ENCODE measurements at regions not wholly inside any gene's neighbourhood (a gene's known extent, or its start where the extent isn't known, plus 50 kb on each side); places are given as distances from the start of the nearest gene placed in this dataset.

DNA sequence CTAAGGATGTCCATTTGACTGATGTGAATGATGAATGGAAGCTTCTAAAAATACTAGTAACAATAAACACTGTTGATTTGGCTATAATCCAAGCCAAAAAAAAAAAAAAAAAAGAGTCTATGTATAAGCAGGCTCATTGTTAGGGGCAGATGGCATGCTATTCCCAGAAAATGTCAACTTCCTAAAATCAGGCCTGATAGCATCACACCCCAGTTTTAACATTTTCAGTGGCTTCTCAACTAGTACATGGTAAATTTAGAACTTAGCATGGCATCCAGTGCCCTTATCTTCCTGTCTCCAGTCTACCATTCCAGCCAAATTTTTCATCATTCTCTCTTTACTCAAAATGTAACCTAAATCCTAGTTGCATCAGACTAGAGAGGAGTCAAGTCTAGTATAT lies 288.2 kb upstream of the ZNF385D start:
- no peak for ATAC-seq
- DNase-seq, result no peak
- Mint-ChIP-seq H3K4me1 (no peaks in the 10 kb centered on the region), H3K27me3 (no peaks in the 10 kb centered on the region), H3K4me3 (no peak overlapping the region), H3K36me3 (ENCODE audit: low read depth) (no peaks in the 10 kb centered on the region), H3K27ac (no peak overlapping the region)
- H3K9me3 ChIP-seq (ENCODE audit: control insufficient read depth, low read length, poor library complexity, severe bottlenecking), result no peaks in the 10 kb centered on the region

DNA sequence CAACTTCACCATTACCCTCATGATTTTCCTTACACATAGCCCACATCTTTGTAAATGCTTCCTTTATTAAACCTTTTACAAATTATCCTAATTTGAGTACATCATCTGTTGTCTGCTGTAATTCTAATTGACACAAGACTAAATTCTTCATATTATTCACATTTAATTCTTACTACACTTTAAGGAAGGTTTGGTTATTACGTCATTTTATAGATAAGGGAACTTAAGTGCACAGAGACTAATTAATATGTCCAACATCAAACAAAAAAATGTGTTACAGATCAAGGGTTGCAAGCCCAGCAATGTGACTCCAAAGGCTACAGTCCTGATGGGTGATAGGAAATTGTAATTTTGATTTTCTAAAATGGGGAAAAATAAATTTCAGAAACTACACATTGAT lies 289.1 kb upstream of the ZNF385D start:
- Mint-ChIP-seq H3K27ac (no peak overlapping the region), H3K4me3 (no peak overlapping the region), H3K27me3 (no peaks in the 10 kb centered on the region), H3K36me3 (ENCODE audit: low read depth) (no peaks in the 10 kb centered on the region), H3K4me1 (no peaks in the 10 kb centered on the region)
- H3K9me3 ChIP-seq (ENCODE audit: control insufficient read depth, low read length, poor library complexity, severe bottlenecking), result no peaks in the 10 kb centered on the region
- ATAC-seq (no peak), DNase-seq (no peak)

DNA sequence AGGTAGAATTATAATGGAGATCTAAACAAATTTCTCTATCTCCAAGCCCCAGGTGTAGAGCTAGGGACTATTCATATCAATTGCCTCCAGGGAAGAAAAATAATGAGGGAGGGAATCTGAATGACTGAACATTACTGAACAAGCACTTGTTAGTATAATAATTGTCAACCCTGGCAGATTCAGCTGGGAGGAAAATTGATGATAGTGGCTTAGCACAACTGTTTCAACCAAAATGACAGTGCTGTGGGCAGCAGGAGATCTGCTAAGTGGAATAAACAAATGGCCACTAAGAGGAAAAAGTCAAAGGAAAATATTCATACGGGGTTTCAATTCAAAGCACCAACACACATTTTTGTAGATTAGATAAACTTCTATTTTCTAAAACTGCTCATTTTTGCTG lies 294.9 kb upstream of the ZNF385D start:
- ATAC-seq (no peak), DNase-seq (no peak)
- H3K27ac Mint-ChIP-seq, result no peak overlapping the region
- H3K36me3 Mint-ChIP-seq (ENCODE audit: low read depth), result no peaks in the 10 kb centered on the region
- H3K27me3 Mint-ChIP-seq, result no peaks in the 10 kb centered on the region
- H3K9me3 ChIP-seq (ENCODE audit: control insufficient read depth, low read length, poor library complexity, severe bottlenecking), result no peaks in the 10 kb centered on the region
- H3K4me3 Mint-ChIP-seq, result no peak overlapping the region
- no peaks in the 10 kb centered on the region for H3K4me1 Mint-ChIP-seq

DNA sequence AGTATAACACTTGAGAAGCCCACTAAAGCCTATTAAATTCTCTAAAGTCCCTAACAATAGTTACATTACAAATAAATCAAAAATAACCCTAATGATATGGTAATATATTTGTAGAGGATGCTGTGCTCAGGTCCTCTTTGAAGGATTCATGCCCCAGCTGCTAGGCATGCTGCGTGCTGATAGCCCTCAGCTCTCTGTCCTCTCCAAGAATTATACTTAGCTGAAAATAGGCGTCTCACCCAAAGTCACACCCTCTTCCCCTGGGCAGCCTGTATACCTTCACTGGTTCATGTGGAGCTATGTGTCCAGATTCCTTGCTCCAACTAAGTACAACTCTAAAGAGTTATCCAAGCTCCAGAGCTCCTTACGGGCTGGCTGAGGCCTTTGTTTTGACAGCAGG lies 312.5 kb upstream of the ZNF385D start:
- no peak overlapping the region for H3K4me3 Mint-ChIP-seq
- no peak for DNase-seq
- ATAC-seq, result no peak
- no peaks in the 10 kb centered on the region for H3K4me1 Mint-ChIP-seq
- no peaks in the 10 kb centered on the region for H3K36me3 Mint-ChIP-seq (ENCODE audit: low read depth)
- no peak overlapping the region for H3K27ac Mint-ChIP-seq
- no peaks in the 10 kb centered on the region for H3K27me3 Mint-ChIP-seq
- no peaks in the 10 kb centered on the region for H3K9me3 ChIP-seq (ENCODE audit: control insufficient read depth, low read length, poor library complexity, severe bottlenecking)

DNA sequence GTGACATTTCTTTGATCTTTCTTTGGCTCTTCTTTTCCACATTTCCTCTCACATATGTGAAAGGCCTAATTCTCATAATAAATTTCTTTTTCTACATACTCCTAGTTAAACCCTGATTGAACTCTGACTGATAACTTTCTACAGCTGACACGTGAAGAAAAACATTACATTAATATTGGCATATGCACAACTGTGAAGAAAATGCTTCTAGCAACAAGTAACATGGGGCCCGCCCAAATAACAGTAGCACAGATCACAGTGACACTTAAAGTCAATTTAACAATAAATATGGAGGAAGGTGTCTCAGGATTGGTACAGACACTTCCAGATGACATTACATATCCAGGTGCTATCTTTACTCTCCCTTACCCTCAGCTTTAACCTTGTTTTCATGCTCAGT lies 317.6 kb upstream of the ZNF385D start:
- H3K4me3 Mint-ChIP-seq, result no peak overlapping the region
- H3K27me3 Mint-ChIP-seq, result no peaks in the 10 kb centered on the region
- H3K36me3 Mint-ChIP-seq (ENCODE audit: low read depth), result no peaks in the 10 kb centered on the region
- H3K9me3 ChIP-seq (ENCODE audit: control insufficient read depth, low read length, poor library complexity, severe bottlenecking), result no peaks in the 10 kb centered on the region
- no peaks in the 10 kb centered on the region for H3K4me1 Mint-ChIP-seq
- no peak for ATAC-seq
- DNase-seq, result no peak
- no peak overlapping the region for H3K27ac Mint-ChIP-seq

DNA sequence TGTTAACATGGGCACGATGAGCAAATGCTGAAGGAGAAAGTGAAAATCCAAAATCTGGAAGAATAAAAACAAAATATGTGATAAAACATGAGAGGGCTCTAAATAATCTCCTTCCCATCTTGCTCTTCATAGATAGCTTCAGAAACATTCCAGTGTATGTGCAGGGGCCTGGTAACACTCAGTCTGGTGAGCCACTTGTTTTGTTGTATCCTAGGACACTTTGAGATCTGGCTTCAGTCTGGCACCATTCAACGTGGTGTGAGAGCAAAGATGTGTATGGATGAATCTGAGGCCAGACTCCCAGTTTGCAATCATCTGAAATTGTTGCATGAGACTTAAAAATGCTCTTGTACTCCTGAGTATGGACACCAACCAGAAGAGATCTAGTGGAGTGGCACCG lies 337.2 kb upstream of the ZNF385D start:
- Mint-ChIP-seq H3K4me1 (no peaks in the 10 kb centered on the region), H3K27me3 (no peaks in the 10 kb centered on the region), H3K27ac (no peak overlapping the region), H3K4me3 (no peak overlapping the region), H3K36me3 (ENCODE audit: low read depth) (no peaks in the 10 kb centered on the region)
- DNase-seq, result no peak
- no peaks in the 10 kb centered on the region for H3K9me3 ChIP-seq (ENCODE audit: control insufficient read depth, low read length, poor library complexity, severe bottlenecking)
- no peak for ATAC-seq

DNA sequence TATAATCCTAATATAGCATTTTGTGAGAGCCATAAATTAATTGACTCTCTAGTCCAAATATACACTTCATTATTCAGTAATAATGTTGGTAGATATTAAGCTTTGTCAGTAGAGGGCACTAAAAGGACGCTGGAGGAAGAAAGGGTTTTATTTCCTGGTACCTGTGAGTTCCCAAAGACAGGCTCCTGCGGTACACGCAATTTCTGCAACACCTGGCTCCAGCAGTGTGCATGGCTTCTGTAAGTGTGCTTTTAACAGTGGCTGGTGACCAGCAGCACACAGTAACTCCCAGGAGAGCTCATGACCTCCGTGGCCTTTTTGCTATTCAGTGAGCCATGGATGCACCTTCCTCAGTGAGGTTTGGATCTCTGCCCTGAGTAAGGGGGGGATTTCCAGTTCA lies 338.3 kb upstream of the ZNF385D start:
- no peak overlapping the region for H3K4me3 Mint-ChIP-seq
- no peaks in the 10 kb centered on the region for H3K9me3 ChIP-seq (ENCODE audit: control insufficient read depth, low read length, poor library complexity, severe bottlenecking)
- ATAC-seq, result no peak
- no peaks in the 10 kb centered on the region for H3K27me3 Mint-ChIP-seq
- no peak for DNase-seq
- no peak overlapping the region for H3K27ac Mint-ChIP-seq
- H3K36me3 Mint-ChIP-seq (ENCODE audit: low read depth), result no peaks in the 10 kb centered on the region
- no peaks in the 10 kb centered on the region for H3K4me1 Mint-ChIP-seq

DNA sequence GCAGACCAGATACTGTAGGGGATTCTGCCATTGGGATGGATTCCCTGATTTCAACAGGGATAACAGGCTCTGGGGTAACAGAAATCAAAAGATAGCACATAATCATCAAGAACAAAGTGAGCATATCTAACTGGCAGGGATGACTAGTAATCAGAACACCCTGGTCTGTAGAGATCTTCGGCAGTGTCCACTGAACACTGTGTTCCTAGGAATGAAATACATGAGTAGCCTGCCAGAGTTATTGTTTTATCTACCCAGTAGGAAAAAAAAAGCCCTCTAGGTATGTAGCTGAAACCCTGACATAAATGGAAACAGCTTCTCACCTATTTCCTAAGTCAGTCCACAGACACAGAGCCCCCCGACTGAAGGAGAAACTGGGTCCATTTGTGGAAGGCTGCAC lies 340.3 kb upstream of the ZNF385D start:
- Mint-ChIP-seq H3K4me3 (no peak overlapping the region), H3K27me3 (no peaks in the 10 kb centered on the region), H3K4me1 (no peaks in the 10 kb centered on the region), H3K27ac (no peak overlapping the region), H3K36me3 (ENCODE audit: low read depth) (no peaks in the 10 kb centered on the region)
- no peaks in the 10 kb centered on the region for H3K9me3 ChIP-seq (ENCODE audit: control insufficient read depth, low read length, poor library complexity, severe bottlenecking)
- no peak for ATAC-seq
- no peak for DNase-seq

DNA sequence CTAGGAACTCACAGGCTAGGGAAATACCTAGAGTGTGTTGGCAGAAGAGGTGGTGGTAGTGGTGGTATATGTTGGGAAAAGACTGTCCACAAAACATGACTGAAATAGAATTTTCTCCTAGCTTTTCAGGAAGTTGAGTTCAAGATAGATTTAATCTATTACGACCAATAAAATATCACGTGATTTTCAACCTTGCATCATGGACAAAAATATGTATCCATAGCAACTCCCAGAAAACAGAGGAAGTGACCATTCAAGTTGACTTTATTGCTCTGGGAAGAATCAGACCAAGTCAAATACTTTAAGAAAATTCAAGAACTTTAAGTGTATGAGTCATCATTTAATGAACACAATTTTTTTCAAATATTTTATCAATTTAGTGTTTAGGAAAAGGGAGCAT lies 347.0 kb upstream of the ZNF385D start:
- no peaks in the 10 kb centered on the region for H3K27me3 Mint-ChIP-seq
- no peak overlapping the region for H3K27ac Mint-ChIP-seq

DNA sequence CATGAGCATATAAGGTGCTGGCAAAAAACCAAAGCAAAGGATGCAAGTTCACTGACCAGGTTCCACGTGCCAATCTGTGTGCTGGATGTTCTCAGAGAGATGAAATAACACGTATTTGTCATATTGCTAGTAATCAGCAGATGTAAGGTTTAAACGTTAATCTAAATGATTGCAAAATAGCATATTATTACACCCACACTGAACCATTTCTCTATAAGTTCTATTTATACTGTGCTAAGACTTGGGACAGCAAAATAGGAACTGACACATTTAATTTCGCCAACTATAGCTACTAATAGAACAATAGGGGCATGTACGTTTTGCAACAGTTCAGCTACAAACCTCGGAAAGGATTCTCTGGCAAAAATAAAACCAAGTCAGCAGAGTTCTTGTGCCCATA lies 350.3 kb upstream of the ZNF385D start:
- no peaks in the 10 kb centered on the region for H3K4me1 Mint-ChIP-seq
- no peaks in the 10 kb centered on the region for H3K27me3 Mint-ChIP-seq
- ATAC-seq, result no peak
- H3K36me3 Mint-ChIP-seq (ENCODE audit: low read depth), result no peaks in the 10 kb centered on the region
- no peak for DNase-seq
- H3K9me3 ChIP-seq (ENCODE audit: control insufficient read depth, low read length, poor library complexity, severe bottlenecking), result no peaks in the 10 kb centered on the region
- H3K4me3 Mint-ChIP-seq, result no peak overlapping the region
- H3K27ac Mint-ChIP-seq, result no peak overlapping the region

More for the DNA sequence above, 347.0 kb upstream of the ZNF385D start:
- DNase-seq, result no peak
- Mint-ChIP-seq H3K4me1 (no peaks in the 10 kb centered on the region), H3K36me3 (ENCODE audit: low read depth) (no peaks in the 10 kb centered on the region), H3K4me3 (no peak overlapping the region)
- H3K9me3 ChIP-seq (ENCODE audit: control insufficient read depth, low read length, poor library complexity, severe bottlenecking), result no peaks in the 10 kb centered on the region
- ATAC-seq, result no peak

DNA sequence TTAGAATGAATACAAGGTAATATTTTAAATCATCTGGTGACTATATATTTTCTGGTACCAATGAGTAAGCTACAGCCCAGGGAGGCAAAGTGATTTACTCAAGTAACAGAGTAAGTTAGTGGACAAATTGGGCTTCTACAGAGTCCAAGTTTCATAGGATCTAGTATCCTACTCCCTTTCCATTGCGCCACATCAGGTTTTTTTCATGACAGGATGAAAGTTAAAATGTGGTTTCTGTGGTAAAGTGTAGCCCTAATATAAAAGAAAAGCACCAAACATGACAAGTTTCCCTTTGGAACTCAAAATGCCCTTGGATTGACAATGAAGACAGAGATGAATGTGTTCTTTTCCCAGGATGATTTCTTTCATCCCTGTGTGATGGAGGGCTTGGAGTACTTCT lies 350.8 kb upstream of the ZNF385D start:
- no peak for DNase-seq
- no peaks in the 10 kb centered on the region for H3K9me3 ChIP-seq (ENCODE audit: control insufficient read depth, low read length, poor library complexity, severe bottlenecking)
- H3K36me3 Mint-ChIP-seq (ENCODE audit: low read depth), result no peaks in the 10 kb centered on the region
- no peaks in the 10 kb centered on the region for H3K27me3 Mint-ChIP-seq
- no peaks in the 10 kb centered on the region for H3K4me1 Mint-ChIP-seq
- no peak overlapping the region for H3K4me3 Mint-ChIP-seq
- no peak overlapping the region for H3K27ac Mint-ChIP-seq
- no peak for ATAC-seq

DNA sequence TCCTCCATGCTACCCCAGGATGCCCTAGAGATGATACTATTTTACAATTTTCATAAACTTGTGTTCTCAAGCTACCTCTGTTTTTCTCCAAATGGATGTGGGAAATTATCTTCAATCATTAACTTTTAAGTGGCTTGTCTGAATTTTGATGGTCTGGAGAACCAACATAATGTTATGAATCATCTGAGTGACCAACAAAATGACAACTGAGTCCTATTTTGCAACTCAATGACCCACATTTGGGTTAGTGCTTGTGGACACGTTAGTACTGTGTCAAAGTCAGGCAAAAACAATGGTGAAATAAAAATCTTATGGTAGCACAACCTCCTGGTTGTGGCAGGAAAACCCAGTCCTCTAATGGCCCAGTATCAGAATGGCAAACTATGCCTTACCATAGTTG lies 352.4 kb upstream of the ZNF385D start:
- Mint-ChIP-seq H3K27ac (no peak overlapping the region), H3K4me3 (no peak overlapping the region), H3K36me3 (ENCODE audit: low read depth) (no peaks in the 10 kb centered on the region), H3K4me1 (no peaks in the 10 kb centered on the region), H3K27me3 (no peaks in the 10 kb centered on the region)
- DNase-seq, result no peak
- ATAC-seq, result no peak
- H3K9me3 ChIP-seq (ENCODE audit: control insufficient read depth, low read length, poor library complexity, severe bottlenecking), result no peaks in the 10 kb centered on the region

DNA sequence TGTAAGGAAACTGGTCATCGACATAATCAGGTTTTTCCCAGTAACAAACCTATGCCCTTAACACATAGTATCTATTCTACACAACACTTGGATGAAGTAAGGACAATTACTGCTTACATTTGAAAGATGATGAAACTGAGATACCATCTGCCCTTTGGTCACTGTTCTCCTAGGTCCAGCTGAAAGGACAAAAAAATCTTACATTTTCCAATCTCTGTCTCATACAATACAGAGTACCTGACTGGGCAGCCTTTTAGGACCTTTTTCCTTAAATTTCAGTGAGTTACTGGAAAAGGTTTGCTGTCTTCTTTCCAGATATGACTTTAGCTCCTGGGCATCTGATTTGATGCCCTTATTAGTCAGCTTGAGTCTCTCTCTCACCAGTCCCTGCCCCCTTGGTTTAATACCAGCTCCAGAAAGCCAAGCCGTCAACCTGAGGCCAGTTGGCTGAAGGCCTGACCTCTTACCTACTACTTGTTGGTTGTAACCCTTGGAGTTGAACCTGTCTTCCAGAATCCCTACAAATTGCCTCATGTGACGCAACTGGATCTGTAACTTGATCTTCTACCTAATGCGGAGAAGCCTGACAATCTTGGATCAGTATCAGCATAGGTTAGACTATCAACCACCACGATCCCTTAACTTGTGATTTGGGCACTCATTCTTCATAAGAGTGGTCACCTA lies 355.3 kb upstream of the ZNF385D start:
- H3K36me3 Mint-ChIP-seq (ENCODE audit: low read depth), result no peaks in the 10 kb centered on the region
- ATAC-seq, result no peak

DNA sequence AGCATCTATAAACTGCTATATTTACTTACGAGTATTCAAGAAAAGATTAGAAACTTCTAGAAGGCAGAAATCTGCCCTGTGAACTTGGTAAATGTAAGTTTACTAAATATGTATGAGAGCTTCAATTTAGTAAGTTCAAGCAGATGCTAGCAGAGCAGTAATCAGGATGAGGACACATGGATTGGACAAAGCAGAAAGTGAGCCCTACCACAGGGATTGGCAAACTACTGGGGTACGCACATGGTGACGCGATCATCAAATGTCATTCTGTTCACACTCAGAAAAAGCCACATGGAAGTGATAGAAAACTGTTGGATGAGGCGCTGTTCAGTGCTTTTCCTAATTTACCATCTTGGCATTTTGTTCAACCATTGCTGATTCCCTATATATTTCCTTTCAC lies 360.2 kb upstream of the ZNF385D start:
- DNase-seq, result no peak
- ATAC-seq, result no peak
- no peak overlapping the region for H3K4me3 Mint-ChIP-seq
- H3K27ac Mint-ChIP-seq, result no peak overlapping the region
- no peaks in the 10 kb centered on the region for H3K36me3 Mint-ChIP-seq (ENCODE audit: low read depth)
- H3K27me3 Mint-ChIP-seq, result no peaks in the 10 kb centered on the region
- no peaks in the 10 kb centered on the region for H3K4me1 Mint-ChIP-seq
- no peaks in the 10 kb centered on the region for H3K9me3 ChIP-seq (ENCODE audit: control insufficient read depth, low read length, poor library complexity, severe bottlenecking)

More for the DNA sequence above, 355.3 kb upstream of the ZNF385D start:
- no peak for DNase-seq
- no peaks in the 10 kb centered on the region for H3K4me1 Mint-ChIP-seq
- H3K27ac Mint-ChIP-seq, result no peak overlapping the region
- no peaks in the 10 kb centered on the region for H3K9me3 ChIP-seq (ENCODE audit: control insufficient read depth, low read length, poor library complexity, severe bottlenecking)
- no peak overlapping the region for H3K4me3 Mint-ChIP-seq
- no peaks in the 10 kb centered on the region for H3K27me3 Mint-ChIP-seq

Measured in T-helper 17 cell (primary cell).